SU-DHL-6 (cell line): ENCODE measurements at regions not wholly inside any gene's neighbourhood (a gene's known extent, or its start where the extent isn't known, plus 50 kb on each side); places are given as distances from the start of the nearest gene placed in this dataset.
A peak's percentile ranks its signal among the peaks of the same experiment; 100 is the strongest.

ENCODE experiments used
- H2AFZ ChIP-seq: fragments of 200-600 bp; sonication (generic); 2 replicates; pipeline ENCODE4 v1.6.1; 2014; ENCODE audit warnings: low read depth, mild to moderate bottlenecking, moderate library complexity, mixed read lengths, antibody characterized with exemption, low read length; ENCODE audit not compliant: severe bottlenecking
- H3F3A ChIP-seq: fragments of 200-600 bp; shearing (Covaris generic); 2 replicates; pipeline ENCODE4 v1.6.0; 2016; ENCODE audit warnings: antibody characterized with exemption, mild to moderate bottlenecking; ENCODE audit not compliant: insufficient read depth
- H3K27ac ChIP-seq: fragments of 200-600 bp; sonication (generic); 2 replicates; pipeline ENCODE4 v1.5.1; 2016; ENCODE audit warnings: low read depth, mild to moderate bottlenecking, low read length, moderate library complexity, mixed read lengths
- H3K27me3 ChIP-seq: fragments of 200-600 bp; sonication (generic), shearing (Covaris generic); 2 replicates; pipeline ENCODE4 v1.6.0; 2014; ENCODE audit warnings: mild to moderate bottlenecking, low read length
- H3K36me3 ChIP-seq: fragments of 200-600 bp; sonication (generic); 2 replicates; pipeline ENCODE4 v1.6.1; 2014; ENCODE audit warnings: mild to moderate bottlenecking, low read length, mixed read lengths
- H3K4me2 ChIP-seq: fragments of 300-600, 200-600 bp; shearing (Covaris generic), sonication (generic); 2 replicates; pipeline ENCODE4 v1.6.0; 2014; ENCODE audit warnings: low read length, low read depth, mild to moderate bottlenecking; ENCODE audit not compliant: poor library complexity, severe bottlenecking
- H3K4me3 ChIP-seq: fragments of 200-600 bp; sonication (generic); 2 replicates; pipeline ENCODE4 v1.5.1; 2014; ENCODE audit warnings: antibody characterized with exemption, low read length, mild to moderate bottlenecking, mixed read lengths; ENCODE audit not compliant: insufficient read depth, poor library complexity, severe bottlenecking
- H3K79me2 ChIP-seq: fragments of 200-600 bp; sonication (generic); 2 replicates; pipeline ENCODE4 v1.6.1; 2014; ENCODE audit warnings: mild to moderate bottlenecking, low read length, moderate library complexity; ENCODE audit not compliant: insufficient read depth
- H3K9ac ChIP-seq: fragments of 200-600 bp; sonication (generic); 2 replicates; pipeline ENCODE4 v1.7.0; 2014; ENCODE audit warnings: mild to moderate bottlenecking, low read length
- H3K9me2 ChIP-seq: fragments of 200-600 bp; sonication (generic); replicated peaks from 2 replicates; pipeline ENCODE4 v1.6.1; 2014; ENCODE audit warnings: low read length; ENCODE audit not compliant: insufficient read depth
- H3K9me3 ChIP-seq: fragments of 200-600 bp; sonication (generic); 2 replicates; pipeline ENCODE4 v1.6.1; 2014; ENCODE audit warnings: low read length, mixed read lengths; ENCODE audit not compliant: insufficient read depth
- H4K20me1 ChIP-seq: fragments of 200-600 bp; sonication (generic); 2 replicates; pipeline ENCODE4 v1.6.1; 2014; ENCODE audit warnings: low read depth, mild to moderate bottlenecking, antibody characterized with exemption, low read length, moderate library complexity, mixed read lengths
- EZH2phosphoT487 ChIP-seq: fragments of 200-600 bp; sonication (generic), shearing (Covaris generic); conservative IDR thresholded peaks from 2 replicates; pipeline ENCODE4 v1.6.1; 2018; ENCODE audit warnings: mild to moderate bottlenecking, antibody characterized with exemption, low read length, moderate library complexity, mixed read lengths
- TF ChIP-seq, protein P1 (sequence below): fragments of 200-600 bp; sonication (generic); IDR thresholded peaks from one replicate; pipeline ENCODE4 v1.5.1; 2017; ENCODE audit warnings: antibody characterized with exemption, mild to moderate bottlenecking, low read length, moderate library complexity; ENCODE audit not compliant: insufficient read depth, poor library complexity, severe bottlenecking

DNA sequence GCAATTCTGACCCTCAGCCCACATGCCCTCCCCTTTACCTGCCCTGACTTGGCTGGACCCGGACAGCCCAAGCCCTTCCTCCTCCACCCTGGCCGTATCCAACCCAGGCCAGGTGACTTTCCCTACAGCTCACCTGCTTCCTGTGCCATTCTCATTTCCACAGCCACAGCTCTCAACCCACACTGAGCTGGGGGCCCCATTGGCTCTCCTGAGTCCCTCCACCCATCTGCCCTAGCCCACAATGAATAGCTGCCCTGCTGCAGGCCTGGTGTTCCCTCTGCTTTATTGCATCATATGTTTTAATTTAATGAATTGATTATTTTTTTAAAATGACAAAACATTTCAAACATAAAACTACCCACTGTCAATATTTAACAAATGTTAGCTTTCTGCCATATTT lies 118.5 kb upstream of the BACH2 start:
- TF ChIP-seq, protein P1, sequence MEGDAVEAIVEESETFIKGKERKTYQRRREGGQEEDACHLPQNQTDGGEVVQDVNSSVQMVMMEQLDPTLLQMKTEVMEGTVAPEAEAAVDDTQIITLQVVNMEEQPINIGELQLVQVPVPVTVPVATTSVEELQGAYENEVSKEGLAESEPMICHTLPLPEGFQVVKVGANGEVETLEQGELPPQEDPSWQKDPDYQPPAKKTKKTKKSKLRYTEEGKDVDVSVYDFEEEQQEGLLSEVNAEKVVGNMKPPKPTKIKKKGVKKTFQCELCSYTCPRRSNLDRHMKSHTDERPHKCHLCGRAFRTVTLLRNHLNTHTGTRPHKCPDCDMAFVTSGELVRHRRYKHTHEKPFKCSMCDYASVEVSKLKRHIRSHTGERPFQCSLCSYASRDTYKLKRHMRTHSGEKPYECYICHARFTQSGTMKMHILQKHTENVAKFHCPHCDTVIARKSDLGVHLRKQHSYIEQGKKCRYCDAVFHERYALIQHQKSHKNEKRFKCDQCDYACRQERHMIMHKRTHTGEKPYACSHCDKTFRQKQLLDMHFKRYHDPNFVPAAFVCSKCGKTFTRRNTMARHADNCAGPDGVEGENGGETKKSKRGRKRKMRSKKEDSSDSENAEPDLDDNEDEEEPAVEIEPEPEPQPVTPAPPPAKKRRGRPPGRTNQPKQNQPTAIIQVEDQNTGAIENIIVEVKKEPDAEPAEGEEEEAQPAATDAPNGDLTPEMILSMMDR: no peak
- TF ChIP-seq EZH2phosphoT487: no peak
- no peak overlapping the region for H3K9ac ChIP-seq
- no peak overlapping the region for H3K4me3 ChIP-seq
- no peaks in the 10 kb centered on the region for H4K20me1 ChIP-seq
- no peaks in the 10 kb centered on the region for H3K9me2 ChIP-seq
- no peaks in the 10 kb centered on the region for H3K36me3 ChIP-seq
- H3K27ac ChIP-seq: no peak overlapping the region
- H3F3A ChIP-seq: no peaks in the 10 kb centered on the region
- H3K4me2 ChIP-seq: no peak overlapping the region
- H3K79me2 ChIP-seq: no peaks in the 10 kb centered on the region
- H2AFZ ChIP-seq: no peak overlapping the region
- no peaks in the 10 kb centered on the region for H3K9me3 ChIP-seq
- H3K27me3 ChIP-seq: no peaks in the 10 kb centered on the region

DNA sequence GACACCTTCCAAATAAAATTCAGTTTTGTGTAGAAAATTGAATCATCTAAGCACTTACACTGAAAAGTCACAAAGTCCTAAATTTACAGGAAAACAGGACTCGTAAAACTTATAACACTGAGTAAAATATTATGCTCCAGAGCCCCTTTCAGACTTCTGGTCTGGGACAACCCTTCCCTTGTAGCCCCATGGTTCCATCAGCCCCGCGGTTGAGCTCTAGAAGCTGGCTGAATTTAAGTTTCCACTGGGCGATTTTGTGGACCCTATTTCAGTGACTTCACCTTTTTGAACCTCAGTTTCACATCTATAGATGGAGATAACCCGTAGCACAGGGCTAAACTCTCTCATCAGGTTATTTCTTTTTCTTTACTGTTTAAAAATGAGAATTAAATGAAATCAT lies 117.7 kb upstream of the BACH2 start:
- H3K4me3 ChIP-seq: no peak overlapping the region
- no peak overlapping the region for H3K9ac ChIP-seq
- no peak overlapping the region for H3K27ac ChIP-seq
- TF ChIP-seq, protein P1: no peak
- no peak for TF ChIP-seq EZH2phosphoT487
- H3K79me2 ChIP-seq: no peaks in the 10 kb centered on the region
- H2AFZ ChIP-seq: peak overlapping the region; percentile 44
- H3K4me2 ChIP-seq: peak overlapping the region; percentile 37
- no peaks in the 10 kb centered on the region for H3K9me3 ChIP-seq
- no peaks in the 10 kb centered on the region for H3F3A ChIP-seq
- no peaks in the 10 kb centered on the region for H3K36me3 ChIP-seq
- no peaks in the 10 kb centered on the region for H3K9me2 ChIP-seq
- no peaks in the 10 kb centered on the region for H4K20me1 ChIP-seq
- no peaks in the 10 kb centered on the region for H3K27me3 ChIP-seq

DNA sequence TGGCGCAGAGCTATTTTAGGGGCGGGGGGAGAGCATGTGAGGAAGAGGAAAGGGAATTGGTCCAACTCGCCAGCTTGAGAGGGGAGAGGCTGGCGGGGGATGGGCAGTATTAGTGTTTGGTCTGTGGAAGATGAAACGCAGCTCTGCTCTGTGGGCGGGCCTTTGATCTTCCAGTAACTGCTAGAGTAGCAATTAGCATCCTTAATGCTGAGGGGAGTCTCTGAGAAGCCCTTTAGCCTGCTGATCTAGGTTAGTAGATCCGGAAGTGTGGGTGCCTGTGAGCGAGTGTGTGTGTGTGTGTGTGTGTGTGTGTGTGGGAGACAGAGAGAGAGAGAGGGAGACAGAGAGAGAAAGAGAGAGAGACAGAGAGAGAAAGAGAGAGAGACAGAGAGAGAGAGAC lies 117.2 kb upstream of the BACH2 start:
- Histone ChIP-seq H3K4me2 (peak overlapping the region; percentile 37), H2AFZ (peak overlapping the region; percentile 44), H3K36me3 (no peaks in the 10 kb centered on the region), H3K9me2 (no peaks in the 10 kb centered on the region), H3K9ac (no peak overlapping the region), H4K20me1 (no peaks in the 10 kb centered on the region), H3K27me3 (no peaks in the 10 kb centered on the region), H3K9me3 (no peaks in the 10 kb centered on the region), H3K79me2 (no peaks in the 10 kb centered on the region), H3K4me3 (no peak overlapping the region), H3F3A (no peaks in the 10 kb centered on the region), H3K27ac (no peak overlapping the region)
- TF ChIP-seq, protein P1: no peak
- TF ChIP-seq EZH2phosphoT487: no peak
